HCT116 (cell line): ENCODE measurements at regions not wholly inside any gene's neighbourhood (a gene's known extent, or its start where the extent isn't known, plus 50 kb on each side); places are given as distances from the start of the nearest gene placed in this dataset.

ENCODE experiments used
- ATAC-seq: fragments of 200-7000 bp; cut with Tn5 transposase; 2 replicates; pipeline ENCODE4 v1.9.1; 2020; ENCODE audit warnings: mild to moderate bottlenecking, moderate library complexity
- BruUV-seq: library from RNA; stranded (reverse); fragments of 400-500 nt; replicated peaks from 2 replicates; lab custom pipeline; 2021; lab: Mats Ljungman, UMichigan
- CTCF ChIA-PET: fragments of 300-600 bp; sonication (Branson Sonifier 250); formaldehyde crosslinking; loops from one replicate; lab custom pipeline; 2021; ENCODE audit warnings: antibody characterized with exemption; lab: Charles Lee
- POLR2A ChIA-PET: fragments of 300-600, 350-600 bp; sonication (Branson Sonifier 250); formaldehyde crosslinking; loops from one replicate; lab custom pipeline; 2021; ENCODE audit warnings: antibody characterized with exemption; lab: Charles Lee
- RAD21 ChIA-PET, 2 experiments: fragments of 300-600 bp; sonication (Branson Sonifier 250); formaldehyde crosslinking; loops; one replicate each; lab custom pipeline; 2023; ENCODE audit warnings: low total read pairs in 2 of 2; ENCODE audit not compliant: uncharacterized antibody in 2 of 2, unreplicated experiment in 2 of 2, low non-redundant PET in 1 of 2; lab: Charles Lee
- DNase-seq: peaks from one replicate; pipeline ENCODE4 v3.0.0-alpha.2; 2010; ENCODE audit warnings: low read depth, low spot score
- H2AFZ ChIP-seq: fragments of 200-600 bp; shearing (Covaris generic), sonication (generic); 2 replicates; pipeline ENCODE4 v1.6.1; 2017; ENCODE audit warnings: low read depth, mixed run types, mixed read lengths, antibody characterized with exemption, low read length; ENCODE audit not compliant: poor library complexity, severe bottlenecking
- H3K27ac ChIP-seq: 2 replicates; pipeline ENCODE4 v1.5.1; 2012; ENCODE audit warnings: low read depth, low read length
- H3K27me3 ChIP-seq: fragments of 200-600 bp; sonication (generic); 2 replicates; pipeline ENCODE4 v1.6.1; 2016; ENCODE audit warnings: mixed run types, low read length, mixed read lengths; ENCODE audit not compliant: insufficient read depth
- H3K36me3 ChIP-seq, 2 experiments: fragments of 200-500 bp in 1 of 2; fragments of 200-600 bp in 1 of 2; sonication (Bioruptor generic) in 1 of 2; sonication (generic) in 1 of 2; 2 replicates each; pipeline versions ENCODE4 v1.5.1 to v1.6.1; 2014 to 2016; ENCODE audit warnings: low read length in 2 of 2, inconsistent platforms in 1 of 2, mixed read lengths in 1 of 2, mixed run types in 1 of 2; ENCODE audit not compliant: insufficient read depth in 2 of 2, control insufficient read depth in 1 of 2
- H3K4me1 ChIP-seq, 2 experiments: fragments of 200-600 bp in 1 of 2; sonication (generic) in 1 of 2; 2 replicates each; pipeline versions ENCODE4 v1.5.1 to v1.6.1; 2012 to 2017; ENCODE audit warnings: low read length in 2 of 2, inconsistent platforms in 1 of 2, mild to moderate bottlenecking in 1 of 2, mixed read lengths in 1 of 2, mixed run types in 1 of 2, moderate library complexity in 1 of 2; ENCODE audit not compliant: insufficient read depth in 2 of 2, control insufficient read depth in 1 of 2
- H3K4me2 ChIP-seq: fragments of 200-600 bp; sonication (generic); 2 replicates; pipeline ENCODE4 v1.6.1; 2017; ENCODE audit warnings: mixed run types, low read length, mixed read lengths
- H3K4me3 ChIP-seq, 2 experiments: fragments of 200-600 bp in 1 of 2; sonication (generic) in 1 of 2; replicated peaks in 1 of 2; 2 replicates each; pipeline ENCODE4 v1.5.1; 2011 to 2016; ENCODE audit warnings: low read length in 2 of 2, control low read depth in 1 of 2, low read depth in 1 of 2, mild to moderate bottlenecking in 1 of 2, mixed read lengths in 1 of 2, mixed run types in 1 of 2
- H3K79me2 ChIP-seq: fragments of 200-600 bp; sonication (generic); 2 replicates; pipeline ENCODE4 v1.6.1; 2017; ENCODE audit warnings: mild to moderate bottlenecking, mixed run types, low read length, moderate library complexity, mixed read lengths; ENCODE audit not compliant: insufficient read depth
- H3K9ac ChIP-seq: fragments of 200-600 bp; sonication (generic); 2 replicates; pipeline ENCODE4 v1.6.1; 2016; ENCODE audit warnings: low read length, mixed read lengths
- H3K9me2 ChIP-seq: fragments of 200-600 bp; sonication (generic), shearing (Covaris generic); 2 replicates; pipeline ENCODE4 v1.6.1; 2017; ENCODE audit warnings: mixed run types, mild to moderate bottlenecking, moderate library complexity; ENCODE audit not compliant: insufficient read depth
- H3K9me3 ChIP-seq, 2 experiments: fragments of 200-500 bp in 1 of 2; fragments of 200-600 bp in 1 of 2; sonication (Bioruptor generic) in 1 of 2; sonication (generic) in 1 of 2; 2 replicates each; pipeline ENCODE4 v1.6.1; 2014 to 2017; ENCODE audit warnings: low read length in 2 of 2, mixed read lengths in 2 of 2, inconsistent platforms in 1 of 2, low read depth in 1 of 2, mild to moderate bottlenecking in 1 of 2, mixed run types in 1 of 2, moderate library complexity in 1 of 2; ENCODE audit not compliant: control insufficient read depth in 1 of 2, insufficient read depth in 1 of 2
- H4K20me1 ChIP-seq: fragments of 200-600 bp; sonication (generic), shearing (Covaris generic); 2 replicates; pipeline ENCODE4 v1.6.1; 2017; ENCODE audit warnings: mixed run types, mild to moderate bottlenecking, moderate library complexity; ENCODE audit not compliant: insufficient read depth
- CEBPB ChIP-seq: IDR thresholded peaks from 2 replicates; pipeline ENCODE4 v1.6.1; 2012; ENCODE audit warnings: low read depth
- EGR1 ChIP-seq: IDR thresholded peaks from 2 replicates; pipeline ENCODE4 v1.6.1; 2012; ENCODE audit warnings: low read depth
- ELF1 ChIP-seq: IDR thresholded peaks from 2 replicates; pipeline ENCODE4 v1.6.1; 2012; ENCODE audit warnings: low read depth, borderline replicate concordance
- EZH2 ChIP-seq: fragments of 200-600 bp; sonication (generic); IDR thresholded peaks from 2 replicates; pipeline ENCODE4 v1.6.1; 2017; ENCODE audit warnings: antibody characterized with exemption, mixed run types
- FOSL1 ChIP-seq: IDR thresholded peaks from 2 replicates; pipeline ENCODE4 v1.6.1; 2012; ENCODE audit warnings: low read depth
- POLR2A ChIP-seq: IDR thresholded peaks from 2 replicates; pipeline ENCODE4 v1.7.0; 2011; ENCODE audit warnings: borderline replicate concordance; ENCODE audit not compliant: insufficient read depth, insufficient read length; ENCODE audit errors: extremely low read depth
- POLR2AphosphoS5 ChIP-seq: IDR thresholded peaks from 2 replicates; pipeline ENCODE4 v1.6.1; 2011; ENCODE audit warnings: mild to moderate bottlenecking, low read depth, low read length, moderate library complexity
- REST ChIP-seq: IDR thresholded peaks from 2 replicates; pipeline ENCODE4 v1.6.1; 2012; ENCODE audit warnings: low read depth
- SIN3A ChIP-seq: IDR thresholded peaks from 2 replicates; pipeline ENCODE4 v1.6.1; 2012; ENCODE audit warnings: low read depth
- SP1 ChIP-seq: IDR thresholded peaks from 2 replicates; pipeline ENCODE4 v1.6.1; 2012; ENCODE audit warnings: low read depth
- SRF ChIP-seq: IDR thresholded peaks from 2 replicates; pipeline ENCODE4 v1.6.1; 2012; ENCODE audit warnings: low read depth
- ZFX ChIP-seq: fragments of 450-650 bp; IDR thresholded peaks from 2 replicates; pipeline ENCODE4 v1.6.1; 2017
- intact Hi-C: fragments of 100-400 bp; cut with micrococcal nuclease; formaldehyde crosslinking; loops from 2 replicates; pipeline ENCODE4 v1.10.0; 2022
- TF ChIP-seq, protein P1 (sequence below), 3 experiments: fragments of 200-600 bp in 1 of 3; sonication (generic) in 1 of 3; IDR thresholded peaks in 2 of 3; conservative IDR thresholded peaks in 1 of 3; 2 replicates each; pipeline ENCODE4 v1.5.1; 2012 to 2017; ENCODE audit warnings: low read depth in 2 of 3, low read length in 2 of 3, antibody characterized with exemption in 1 of 3, borderline replicate concordance in 1 of 3, control low read depth in 1 of 3, mild to moderate bottlenecking in 1 of 3, mixed read lengths in 1 of 3, mixed run types in 1 of 3, moderate library complexity in 1 of 3; ENCODE audit not compliant: insufficient read depth in 1 of 3
- TF ChIP-seq, protein P2 (sequence below): IDR thresholded peaks from 2 replicates; pipeline ENCODE4 v1.6.1; 2012

- ChIA-PET CTCF (no interaction called here), RAD21 (no interaction called here), POLR2A (no interaction called here)
- BruUV-seq: no TSS peak
- no peaks in the 10 kb centered on the region for H3K9me3 ChIP-seq
- H3K4me2 ChIP-seq: no peak overlapping the region
- no peak for TF ChIP-seq FOSL1
- TF ChIP-seq POLR2AphosphoS5: no peak
- TF ChIP-seq, protein P1, sequence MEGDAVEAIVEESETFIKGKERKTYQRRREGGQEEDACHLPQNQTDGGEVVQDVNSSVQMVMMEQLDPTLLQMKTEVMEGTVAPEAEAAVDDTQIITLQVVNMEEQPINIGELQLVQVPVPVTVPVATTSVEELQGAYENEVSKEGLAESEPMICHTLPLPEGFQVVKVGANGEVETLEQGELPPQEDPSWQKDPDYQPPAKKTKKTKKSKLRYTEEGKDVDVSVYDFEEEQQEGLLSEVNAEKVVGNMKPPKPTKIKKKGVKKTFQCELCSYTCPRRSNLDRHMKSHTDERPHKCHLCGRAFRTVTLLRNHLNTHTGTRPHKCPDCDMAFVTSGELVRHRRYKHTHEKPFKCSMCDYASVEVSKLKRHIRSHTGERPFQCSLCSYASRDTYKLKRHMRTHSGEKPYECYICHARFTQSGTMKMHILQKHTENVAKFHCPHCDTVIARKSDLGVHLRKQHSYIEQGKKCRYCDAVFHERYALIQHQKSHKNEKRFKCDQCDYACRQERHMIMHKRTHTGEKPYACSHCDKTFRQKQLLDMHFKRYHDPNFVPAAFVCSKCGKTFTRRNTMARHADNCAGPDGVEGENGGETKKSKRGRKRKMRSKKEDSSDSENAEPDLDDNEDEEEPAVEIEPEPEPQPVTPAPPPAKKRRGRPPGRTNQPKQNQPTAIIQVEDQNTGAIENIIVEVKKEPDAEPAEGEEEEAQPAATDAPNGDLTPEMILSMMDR (IDR thresholded peaks at IDR 0.05 in 2 of 3, conservative IDR thresholded peaks at IDR 0.05 in 1 of 3; ENCODE audit: borderline replicate concordance in 1 of 3, insufficient read depth in 1 of 3, low read depth in 2 of 3, low read length in 2 of 3): no peak
- no peak for TF ChIP-seq CEBPB
- TF ChIP-seq POLR2A: no peak
- TF ChIP-seq ZFX: no peak
- TF ChIP-seq, protein P2, sequence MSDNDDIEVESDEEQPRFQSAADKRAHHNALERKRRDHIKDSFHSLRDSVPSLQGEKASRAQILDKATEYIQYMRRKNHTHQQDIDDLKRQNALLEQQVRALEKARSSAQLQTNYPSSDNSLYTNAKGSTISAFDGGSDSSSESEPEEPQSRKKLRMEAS: no peak
- TF ChIP-seq REST: no peak
- TF ChIP-seq SRF: no peak
- no peak for TF ChIP-seq SP1
- TF ChIP-seq EZH2: no peak
- TF ChIP-seq SIN3A: no peak
- TF ChIP-seq EGR1: no peak
- TF ChIP-seq ELF1: no peak
- no peaks in the 10 kb centered on the region for H3K79me2 ChIP-seq
- intact Hi-C loops: no loop called here
- H3K9ac ChIP-seq: no peak overlapping the region
- H3K27me3 ChIP-seq: peaks cover 47% of the 10 kb centered on the region; the same call in 1 of the 2 replicates
- H4K20me1 ChIP-seq: no peaks in the 10 kb centered on the region
- no peak overlapping the region for H3K27ac ChIP-seq
- ATAC-seq (no peak), DNase-seq (no peak)
- no peaks in the 10 kb centered on the region for H3K36me3 ChIP-seq
- no peaks in the 10 kb centered on the region for H3K4me1 ChIP-seq
- no peak overlapping the region for H3K4me3 ChIP-seq
- no peaks in the 10 kb centered on the region for H3K9me2 ChIP-seq
- no peak overlapping the region for H2AFZ ChIP-seq
These were observed 89.7 kb downstream of the CPZ start for GRCh38 chr4:8682296-8682695.
